ENCODE measurements at regions not wholly inside any gene's neighbourhood (a gene's known extent, or its start where the extent isn't known, plus 50 kb on each side); places are given as distances from the start of the nearest gene placed in this dataset.

- ATAC-seq (no peak), DNase-seq (no peak)
Measured at GRCh38 chr2:81196933-81197628, 892.5 kb upstream of the LRRTM1 start.

DNA sequence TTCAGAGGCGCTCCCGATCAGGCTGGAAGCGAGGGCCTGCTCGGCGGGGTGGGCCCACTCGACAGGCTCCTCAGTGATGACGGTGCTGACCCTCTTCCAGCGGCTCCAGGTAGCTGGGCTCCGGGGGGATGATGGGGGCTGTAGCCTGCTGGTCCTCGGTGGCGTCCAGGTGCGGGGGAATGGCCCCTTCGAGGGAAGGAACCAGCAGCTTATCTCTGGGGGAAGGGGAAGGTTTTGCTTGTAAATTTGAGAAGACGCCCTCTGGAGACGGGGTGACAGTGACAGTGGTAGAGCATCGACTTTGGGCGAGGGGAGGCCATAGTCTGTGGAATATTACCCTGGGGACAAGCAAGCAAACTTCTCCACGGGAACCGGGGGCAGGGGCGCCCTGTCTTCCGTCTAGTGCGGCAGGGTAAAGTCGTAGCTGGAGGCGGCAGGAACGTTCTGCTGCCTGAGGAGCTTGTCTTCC, 891.9 kb upstream of the LRRTM1 start:
- no peak for ATAC-seq

DNA sequence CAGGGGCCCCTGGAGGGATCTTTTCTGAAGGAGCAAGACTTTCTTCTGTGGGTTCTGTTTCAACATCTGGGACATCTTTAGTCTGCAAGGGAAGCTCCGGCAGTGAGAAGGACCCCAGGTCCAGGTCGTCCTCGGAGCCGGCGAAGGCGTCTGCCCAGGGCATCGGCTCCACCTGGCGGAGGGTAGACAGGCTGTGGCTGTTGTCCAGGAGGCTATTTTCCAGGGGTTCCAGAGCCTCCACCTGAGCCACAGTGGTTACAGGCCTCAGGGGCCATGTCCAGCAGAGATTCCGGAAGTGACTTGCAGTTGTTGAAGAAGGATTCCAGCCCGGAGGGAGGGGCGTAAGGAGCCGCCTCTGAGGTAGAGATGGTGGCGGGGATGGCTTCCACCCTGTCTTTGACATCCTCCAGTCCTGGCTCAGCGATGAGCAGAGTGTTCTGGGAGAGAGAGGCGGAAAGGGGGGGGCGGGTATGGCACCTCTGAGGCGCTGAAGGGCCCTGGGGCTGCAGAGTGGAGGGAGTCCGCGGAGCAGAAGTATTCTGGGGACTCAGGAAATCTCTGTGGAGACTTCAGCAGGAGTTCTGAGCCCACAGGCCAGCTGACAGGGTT, 891.3 kb upstream of the LRRTM1 start:
- no peak for DNase-seq

More for the DNA sequence above, 891.9 kb upstream of the LRRTM1 start:
- DNase-seq = no peak

DNA sequence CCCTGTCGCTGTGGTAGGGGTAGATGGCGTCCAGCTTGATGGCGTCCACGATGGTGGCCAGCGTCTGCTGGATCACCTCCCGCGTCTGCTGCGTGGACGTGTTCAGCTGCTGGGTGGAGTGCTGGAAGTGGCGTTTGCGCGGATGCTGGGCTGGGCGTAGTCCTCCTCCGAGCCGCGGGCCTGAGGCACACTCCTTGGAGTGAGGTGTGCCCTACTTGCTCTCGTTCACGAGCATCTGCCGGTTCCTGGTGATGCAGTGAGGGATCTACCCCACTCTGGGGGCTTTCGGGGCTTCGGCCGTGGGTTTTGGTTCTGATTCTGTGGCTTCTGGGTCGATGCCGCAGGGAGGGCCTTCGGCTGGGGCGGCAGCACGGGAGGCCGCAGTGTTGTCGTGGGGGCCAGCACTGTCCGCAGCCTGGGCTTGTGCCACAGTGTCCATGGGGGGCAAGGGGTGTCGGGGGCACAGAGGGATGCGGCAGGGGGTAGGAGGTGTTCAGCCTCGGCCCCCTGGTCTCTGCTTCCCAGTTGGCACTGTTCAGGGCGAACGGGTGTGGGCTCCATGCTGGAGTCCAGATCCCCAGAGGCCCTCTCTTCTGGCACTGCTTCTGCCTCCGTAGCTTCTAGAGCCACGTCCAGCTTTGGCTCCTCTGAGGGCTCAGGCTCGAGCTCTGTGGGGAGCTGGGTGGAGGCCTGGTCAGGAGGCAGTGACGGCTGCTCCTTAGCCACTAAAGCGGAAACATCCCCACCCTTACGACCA, 890.6 kb upstream of the LRRTM1 start:
- ATAC-seq = no peak

More for the DNA sequence above, 891.3 kb upstream of the LRRTM1 start:
- no peak for ATAC-seq

GRCh38 chr2:81194581-81194980, 890.0 kb upstream of the LRRTM1 start:
- no peak for ATAC-seq
- no peak for DNase-seq

More for the DNA sequence above, 890.6 kb upstream of the LRRTM1 start:
- DNase-seq = no peak

DNA sequence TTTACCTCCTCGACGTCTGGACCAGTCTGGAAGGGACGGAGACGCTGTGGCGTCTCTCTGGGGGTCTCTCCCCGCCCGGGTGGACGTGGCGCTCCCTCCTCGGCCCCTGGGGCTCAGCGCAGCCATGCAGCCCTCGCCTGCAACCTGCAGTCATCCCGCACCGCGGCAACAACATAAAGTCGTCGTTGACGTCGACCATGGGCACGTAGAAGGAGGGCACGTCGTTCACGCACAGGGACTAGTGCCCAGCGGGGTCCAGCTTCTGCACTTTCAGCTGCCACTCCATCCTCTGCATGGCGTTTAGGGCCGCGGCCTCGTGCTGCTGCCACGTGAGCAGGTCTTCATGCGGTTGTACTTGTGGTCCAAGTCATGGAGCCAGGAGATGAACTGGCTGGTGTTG, 889.6 kb upstream of the LRRTM1 start:
- ATAC-seq = no peak
- DNase-seq = no peak

DNA sequence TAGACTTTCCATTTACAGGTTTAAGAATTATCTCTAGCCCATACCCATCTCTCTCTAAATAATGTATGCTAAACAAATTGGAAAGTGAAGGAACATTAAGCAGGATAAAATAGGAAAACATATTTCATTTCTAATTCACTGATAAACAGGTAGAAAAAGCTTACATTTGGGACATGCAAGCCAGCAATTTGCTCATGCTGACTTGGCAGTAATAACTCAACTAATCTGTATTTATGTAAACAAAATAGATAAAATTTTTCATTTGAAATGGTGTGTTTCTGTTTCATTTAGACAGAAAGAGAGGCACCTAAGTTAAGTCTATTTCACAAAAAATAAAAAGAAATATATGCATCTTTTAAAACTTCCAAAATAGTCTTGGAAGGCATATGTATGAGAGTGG, 877.3 kb upstream of the LRRTM1 start:
- DNase-seq (no peak), ATAC-seq (no peak)

GRCh38 chr2:81171447-81171846, 866.9 kb upstream of the LRRTM1 start:
- ATAC-seq (no peak), DNase-seq (no peak)

DNA sequence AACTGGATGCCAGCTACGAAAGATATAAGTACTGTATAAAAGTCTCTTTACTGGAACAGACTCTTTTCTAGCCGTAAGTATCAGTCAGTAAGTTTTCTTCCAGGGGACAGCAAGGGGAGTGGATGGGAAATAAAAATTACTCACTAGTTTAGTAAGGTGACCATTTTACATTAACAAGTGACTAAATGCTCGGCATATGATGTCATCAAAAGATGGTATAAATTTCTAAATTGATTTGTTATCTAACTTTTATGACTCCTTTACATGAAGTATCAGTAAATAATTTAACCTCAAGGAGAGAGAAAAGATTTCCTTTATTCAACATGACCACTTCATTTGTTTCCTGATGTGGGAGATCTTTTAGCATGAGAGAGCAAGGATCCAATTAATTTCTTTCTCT, 859.0 kb upstream of the LRRTM1 start:
- no peak for ATAC-seq
- DNase-seq = no peak

- ATAC-seq (no peak), DNase-seq (no peak)
Measured at GRCh38 chr2:81158505-81158904, 854.0 kb upstream of the LRRTM1 start.

- ATAC-seq (no peak), DNase-seq (no peak)
Measured at GRCh38 chr2:81148323-81148722, 843.8 kb upstream of the LRRTM1 start.

- no peak for ATAC-seq
- DNase-seq = no peak
Measured at GRCh38 chr2:81136296-81136695, 831.7 kb upstream of the LRRTM1 start.

GRCh38 chr2:81097361-81097760, 792.8 kb upstream of the LRRTM1 start:
- no peak for ATAC-seq
- no peak for DNase-seq

- ATAC-seq (no peak), DNase-seq (no peak)
Measured at GRCh38 chr2:81093031-81093430, 788.5 kb upstream of the LRRTM1 start.

GRCh38 chr2:81087646-81088045, 783.1 kb upstream of the LRRTM1 start:
- ATAC-seq (no peak), DNase-seq (no peak)

- DNase-seq (no peak), ATAC-seq (no peak)
Measured at GRCh38 chr2:81084101-81084500, 779.5 kb upstream of the LRRTM1 start.

GRCh38 chr2:81078631-81079030, 774.1 kb upstream of the LRRTM1 start:
- no peak for ATAC-seq

GRCh38 chr2:81078102-81078501, 773.5 kb upstream of the LRRTM1 start:
- ATAC-seq (no peak), DNase-seq (no peak)

More at GRCh38 chr2:81078631-81079030, 774.1 kb upstream of the LRRTM1 start:
- DNase-seq = no peak

DNA sequence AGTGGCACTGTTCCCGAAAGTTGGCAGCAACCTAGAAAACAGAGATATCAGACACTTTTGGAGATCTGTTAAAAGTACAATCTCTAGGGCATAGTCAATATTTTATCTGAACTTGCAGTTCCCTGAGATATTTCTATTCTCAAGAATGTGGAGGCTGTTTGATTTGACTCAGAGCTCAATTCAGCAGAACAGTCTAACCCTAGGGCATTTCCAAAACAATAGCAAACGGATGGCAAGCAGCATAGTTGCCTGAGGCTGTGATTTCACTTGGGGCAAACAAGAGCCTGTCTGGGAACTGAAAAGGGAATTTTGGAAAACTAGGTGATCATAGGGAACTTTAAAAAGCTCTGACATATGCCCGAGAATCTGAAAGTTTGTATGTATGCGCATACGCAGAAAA, 772.8 kb upstream of the LRRTM1 start:
- DNase-seq (no peak), ATAC-seq (no peak)

- ATAC-seq (no peak), DNase-seq (no peak)
Measured at GRCh38 chr2:81073412-81073811, 768.9 kb upstream of the LRRTM1 start.

DNA sequence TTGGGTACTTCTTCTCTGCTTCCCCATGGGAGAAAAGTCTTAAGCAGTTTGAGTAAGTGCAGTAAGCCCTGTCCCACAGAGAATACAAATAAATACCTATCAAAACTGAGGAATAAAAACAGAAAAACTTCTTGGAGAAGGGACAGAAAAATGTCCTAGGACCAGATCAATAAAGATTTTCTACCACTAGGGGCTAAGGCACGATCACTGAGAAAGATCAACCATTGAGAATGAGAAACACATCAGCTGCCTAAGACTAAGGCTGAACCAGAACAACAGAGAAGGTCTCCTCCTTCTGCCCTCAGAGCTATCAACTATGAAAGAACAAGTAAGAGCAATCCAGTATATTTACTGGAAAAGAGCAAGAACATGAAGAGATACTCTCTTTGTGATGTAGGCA, 763.6 kb upstream of the LRRTM1 start:
- ATAC-seq (no peak), DNase-seq (no peak)

DNA sequence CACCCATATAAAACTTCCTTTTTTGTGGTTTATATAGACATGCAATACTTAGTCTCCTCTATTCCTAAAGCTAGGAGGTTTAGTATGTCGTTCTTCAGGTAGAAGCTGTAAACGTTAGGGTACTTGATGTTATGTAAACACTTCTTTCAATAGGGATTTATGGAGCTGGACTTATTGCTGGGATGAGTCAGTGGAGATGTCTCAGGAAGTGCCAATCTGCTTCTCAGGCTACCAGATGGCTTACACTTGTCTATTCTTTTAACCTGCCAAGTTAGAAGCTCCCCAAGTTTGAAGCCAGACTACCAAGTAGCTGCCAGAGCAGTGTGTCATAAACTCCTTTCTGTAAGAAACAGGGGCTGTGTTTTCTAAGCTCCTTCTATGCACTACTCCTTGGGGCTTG, 756.5 kb upstream of the LRRTM1 start:
- DNase-seq = no peak
- no peak for ATAC-seq

DNA sequence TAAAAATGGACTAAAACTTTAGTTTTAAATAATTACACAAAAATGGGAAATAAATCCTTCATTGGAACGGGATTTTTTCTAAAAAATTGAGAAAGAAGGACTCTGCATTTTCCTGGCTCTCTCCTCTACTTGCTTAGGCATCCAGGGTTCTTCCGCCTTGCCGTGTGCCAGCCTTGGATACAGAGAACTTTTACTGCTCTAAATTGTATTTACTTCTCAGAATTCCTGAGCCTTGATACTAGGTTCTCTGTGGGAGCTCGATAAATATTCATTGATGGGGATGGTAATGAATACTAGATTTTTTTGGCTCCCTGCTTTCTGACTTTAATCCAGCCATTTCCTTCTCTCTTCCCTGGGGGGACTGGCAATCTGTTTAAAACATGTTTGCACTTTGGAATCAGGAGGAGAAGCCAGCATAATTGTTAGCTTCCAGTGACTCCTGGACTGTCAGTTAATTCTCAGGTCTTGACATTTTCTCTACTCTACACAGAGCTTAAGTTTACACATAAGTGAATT, 746.1 kb upstream of the LRRTM1 start:
- DNase-seq (no peak), ATAC-seq (no peak)

Data from stimulated activated naive CD8-positive, alpha-beta T cell treated with anti-CD3 and anti-CD28 coated beads, Interleukin-15, Interleukin-2, amounts not matched to agents 100 U/mL and 50 U/mL, for 24 hours (primary cell).